CD14-positive monocyte (primary cell): ENCODE measurements at regions not wholly inside any gene's neighbourhood (a gene's known extent, or its start where the extent isn't known, plus 50 kb on each side); places are given as distances from the start of the nearest gene placed in this dataset.

ENCODE experiments used
- DNase-seq, 3 donors: peaks; one replicate each; pipeline ENCODE4 v3.0.0-alpha.2; 2011 to 2022
- H2AFZ ChIP-seq: 2 replicates; pipeline ENCODE4 v1.6.0; 2012; ENCODE audit warnings: mild to moderate bottlenecking, low read depth, low read length, inconsistent platforms; ENCODE audit not compliant: insufficient read depth, poor library complexity, severe bottlenecking
- H3K27ac ChIP-seq, 2 donors: 1 replicate in 1 of 2; 2 replicates in 1 of 2; pipeline ENCODE4 v1.5.1; 2012 to 2013; ENCODE audit warnings: low read length in 2 of 2, control low read depth in 1 of 2, inconsistent platforms in 1 of 2, low read depth in 1 of 2, mild to moderate bottlenecking in 1 of 2
- H3K27me3 ChIP-seq, 2 donors: one replicate each; pipeline versions ENCODE4 v1.6.0 to v1.6.1; 2011 to 2013; ENCODE audit warnings: low read length in 2 of 2; ENCODE audit not compliant: control insufficient read depth in 2 of 2, insufficient read depth in 2 of 2
- H3K36me3 ChIP-seq, 2 donors: replicated peaks in 1 of 2; 1 replicate in 1 of 2; 2 replicates in 1 of 2; pipeline versions ENCODE4 v1.5.1 to v1.6.1; 2012 to 2013; ENCODE audit warnings: low read length in 2 of 2, control low read depth in 1 of 2, inconsistent platforms in 1 of 2, mild to moderate bottlenecking in 1 of 2; ENCODE audit not compliant: insufficient read depth in 2 of 2, control insufficient read depth in 1 of 2
- H3K4me1 ChIP-seq, 2 donors: 1 replicate in 1 of 2; 2 replicates in 1 of 2; pipeline versions ENCODE4 v1.5.1 to v1.6.1; 2012 to 2013; ENCODE audit warnings: low read length in 2 of 2, control low read depth in 1 of 2, inconsistent platforms in 1 of 2, mild to moderate bottlenecking in 1 of 2, moderate library complexity in 1 of 2; ENCODE audit not compliant: insufficient read depth in 2 of 2, control insufficient read depth in 1 of 2
- H3K4me2 ChIP-seq: replicated peaks from 2 replicates; pipeline ENCODE3; 2012; ENCODE audit warnings: low read length, moderate library complexity, mild to moderate bottlenecking; ENCODE audit not compliant: poor library complexity, severe bottlenecking; ENCODE audit errors: extremely low read depth
- H3K4me3 ChIP-seq, 3 experiments: fragments of 200-600 bp in 1 of 3; sonication (generic) in 1 of 3; replicated peaks in 1 of 3; 1 replicate in 2 of 3; 2 replicates in 1 of 3; pipeline ENCODE4 v1.5.1; 2011 to 2013; ENCODE audit warnings: low read length in 3 of 3, mild to moderate bottlenecking in 3 of 3, control low read depth in 2 of 3, low read depth in 2 of 3, inconsistent platforms in 1 of 3, moderate library complexity in 1 of 3
- H3K79me2 ChIP-seq: 2 replicates; pipeline ENCODE4 v1.6.0; 2012; ENCODE audit warnings: mild to moderate bottlenecking, control low read depth, inconsistent platforms, low read length, moderate library complexity; ENCODE audit not compliant: insufficient read depth
- H3K9ac ChIP-seq: 2 replicates; pipeline ENCODE4 v1.6.0; 2017; ENCODE audit warnings: low read length, mild to moderate bottlenecking; ENCODE audit not compliant: insufficient read depth, poor library complexity, severe bottlenecking
- H3K9me3 ChIP-seq, 2 donors: replicated peaks in 1 of 2; 1 replicate in 1 of 2; 2 replicates in 1 of 2; pipeline versions ENCODE4 v1.5.1 to v1.6.1; 2012 to 2013; ENCODE audit warnings: low read length in 2 of 2, control low read depth in 1 of 2; ENCODE audit not compliant: control insufficient read depth in 1 of 2, insufficient read depth in 1 of 2
- H4K20me1 ChIP-seq: 2 replicates; pipeline ENCODE4 v1.6.0; 2012; ENCODE audit warnings: mild to moderate bottlenecking, low read length, control low read depth, moderate library complexity; ENCODE audit not compliant: insufficient read depth
- H3K27ac Mint-ChIP-seq, 7 donors: one replicate each; pipeline ENCODE4 v1.8.0; 2020; ENCODE audit warnings: mild to moderate bottlenecking in 7 of 7, mixed read lengths in 7 of 7, moderate library complexity in 6 of 7, inconsistent platforms in 2 of 7
- H3K27me3 Mint-ChIP-seq, 3 donors: one replicate each; pipeline ENCODE4 v1.8.0; 2021 to 2022; ENCODE audit warnings: low read depth in 3 of 3, mild to moderate bottlenecking in 3 of 3, mixed read lengths in 3 of 3, moderate library complexity in 3 of 3, inconsistent platforms in 1 of 3
- H3K36me3 Mint-ChIP-seq, 2 donors: one replicate each; pipeline ENCODE4 v1.8.0; 2020; ENCODE audit warnings: mixed read lengths in 2 of 2, inconsistent platforms in 1 of 2, mild to moderate bottlenecking in 1 of 2
- H3K4me1 Mint-ChIP-seq: one replicate; pipeline ENCODE4 v1.8.0; 2020; ENCODE audit warnings: mild to moderate bottlenecking, mixed read lengths
- H3K4me3 Mint-ChIP-seq, 2 donors: one replicate each; pipeline ENCODE4 v1.8.0; 2020; ENCODE audit warnings: mild to moderate bottlenecking in 2 of 2, mixed read lengths in 2 of 2, moderate library complexity in 1 of 2
- H3K9me3 Mint-ChIP-seq, 7 donors: one replicate each; pipeline ENCODE4 v1.8.0; 2020 to 2022; ENCODE audit warnings: mixed read lengths in 7 of 7, mild to moderate bottlenecking in 6 of 7, moderate library complexity in 6 of 7, inconsistent platforms in 2 of 7
- WGBS: methylation state at CpG from one replicate; pipeline ENCODE4 v1.1.5; 2013; ENCODE audit warnings: missing lambda C conversion rate; ENCODE audit not compliant: insufficient coverage; 5-methylcytosine and 5-hydroxymethylcytosine counted together
- intact Hi-C, 2 donors: fragments of 100-400 bp; cut with micrococcal nuclease; formaldehyde crosslinking; loops; one replicate each; pipeline versions ENCODE4 v1.15.0 to v1.15.1; 2023
- TF ChIP-seq, protein P1 (sequence below): fragments of 200-600 bp; IDR thresholded peaks from one replicate; pipeline ENCODE4 v1.8.0; 2022; ENCODE audit warnings: antibody characterized with exemption, mild to moderate bottlenecking

DNA sequence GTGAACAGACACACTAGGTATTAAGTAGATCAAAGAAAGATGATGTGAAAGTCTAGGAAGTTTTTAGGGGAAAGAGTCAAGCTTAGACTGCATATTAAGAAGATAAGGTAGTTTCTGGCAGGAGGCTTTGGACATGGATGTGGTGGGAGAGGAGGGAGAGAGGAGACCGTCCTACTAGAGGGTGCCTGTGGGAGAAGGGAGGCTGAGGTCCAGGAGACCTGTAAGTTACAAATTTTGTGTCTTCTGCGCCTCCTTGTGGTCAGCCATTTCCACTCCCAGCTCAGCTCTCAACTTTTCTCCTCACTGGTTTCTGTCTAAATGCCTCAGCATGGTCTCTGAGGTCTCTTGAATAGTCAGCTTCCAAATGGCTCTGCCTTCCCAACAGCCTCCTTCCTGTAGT, 193.5 kb downstream of the UNC5CL start:
- Histone ChIP-seq H3K27me3 (peaks cover 0 to 15% of the 10 kb centered on the region in 2 donors), H4K20me1 (no peaks in the 10 kb centered on the region), H3K4me2 (no peak overlapping the region), H3K4me3 (no peak overlapping the region), H2AFZ (no peak overlapping the region), H3K9me3 (no peaks in the 10 kb centered on the region), H3K79me2 (no peaks in the 10 kb centered on the region), H3K36me3 (no peaks in the 10 kb centered on the region), H3K27ac (no peak overlapping the region), H3K4me1 (no peaks in the 10 kb centered on the region), H3K9ac (no peak overlapping the region)
- no peak overlapping the region for H3K27ac Mint-ChIP-seq
- intact Hi-C loops, result no loop called here
- TF ChIP-seq, protein P1, sequence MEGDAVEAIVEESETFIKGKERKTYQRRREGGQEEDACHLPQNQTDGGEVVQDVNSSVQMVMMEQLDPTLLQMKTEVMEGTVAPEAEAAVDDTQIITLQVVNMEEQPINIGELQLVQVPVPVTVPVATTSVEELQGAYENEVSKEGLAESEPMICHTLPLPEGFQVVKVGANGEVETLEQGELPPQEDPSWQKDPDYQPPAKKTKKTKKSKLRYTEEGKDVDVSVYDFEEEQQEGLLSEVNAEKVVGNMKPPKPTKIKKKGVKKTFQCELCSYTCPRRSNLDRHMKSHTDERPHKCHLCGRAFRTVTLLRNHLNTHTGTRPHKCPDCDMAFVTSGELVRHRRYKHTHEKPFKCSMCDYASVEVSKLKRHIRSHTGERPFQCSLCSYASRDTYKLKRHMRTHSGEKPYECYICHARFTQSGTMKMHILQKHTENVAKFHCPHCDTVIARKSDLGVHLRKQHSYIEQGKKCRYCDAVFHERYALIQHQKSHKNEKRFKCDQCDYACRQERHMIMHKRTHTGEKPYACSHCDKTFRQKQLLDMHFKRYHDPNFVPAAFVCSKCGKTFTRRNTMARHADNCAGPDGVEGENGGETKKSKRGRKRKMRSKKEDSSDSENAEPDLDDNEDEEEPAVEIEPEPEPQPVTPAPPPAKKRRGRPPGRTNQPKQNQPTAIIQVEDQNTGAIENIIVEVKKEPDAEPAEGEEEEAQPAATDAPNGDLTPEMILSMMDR, result peak; percentile 31
- no peaks in the 10 kb centered on the region for H3K9me3 Mint-ChIP-seq
- WGBS, result no CpG with 5 or more reads among the region's 2 CpGs
- peaks cover 10 to 20% (median 11%) of the 10 kb centered on the region in 3 donors for H3K27me3 Mint-ChIP-seq
- no peak overlapping the region for H3K4me3 Mint-ChIP-seq
- no peak for DNase-seq
- H3K4me1 Mint-ChIP-seq, result no peaks in the 10 kb centered on the region
- no peaks in the 10 kb centered on the region for H3K36me3 Mint-ChIP-seq

DNA sequence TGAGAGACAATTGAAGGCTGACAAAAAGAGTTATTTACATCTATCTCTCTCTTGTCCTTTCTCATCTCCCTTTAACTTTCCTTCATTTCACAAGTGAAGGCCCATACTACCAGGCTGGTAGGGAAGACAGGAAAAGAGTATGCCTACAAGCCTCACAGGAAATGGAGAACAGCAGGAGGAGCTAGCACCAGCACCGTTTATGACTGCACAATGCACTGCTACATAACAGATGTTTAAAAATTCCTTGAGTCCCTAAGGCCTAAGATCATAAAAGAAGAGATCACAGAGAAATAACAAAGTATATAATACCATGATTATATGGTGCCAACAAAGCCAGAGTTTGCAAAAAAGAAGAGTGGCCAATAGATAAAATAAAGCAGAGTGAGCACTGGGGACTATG, 194.8 kb downstream of the UNC5CL start:
- intact Hi-C loops, result no loop called here
- H3K27me3 ChIP-seq, result peaks cover 0 to 15% of the 10 kb centered on the region in 2 donors
- no peak overlapping the region for H3K9ac ChIP-seq
- H3K36me3 Mint-ChIP-seq, result no peaks in the 10 kb centered on the region
- H3K4me3 Mint-ChIP-seq, result no peak overlapping the region
- no peak overlapping the region for H3K4me2 ChIP-seq
- no peaks in the 10 kb centered on the region for H3K36me3 ChIP-seq
- H3K4me1 ChIP-seq, result no peaks in the 10 kb centered on the region
- H3K27ac Mint-ChIP-seq, result no peak overlapping the region
- TF ChIP-seq, protein P1, result no peak
- H3K27ac ChIP-seq, result no peak overlapping the region
- H3K27me3 Mint-ChIP-seq, result peaks cover 6 to 20% (median 11%) of the 10 kb centered on the region in 3 donors
- H2AFZ ChIP-seq, result no peak overlapping the region
- H3K9me3 Mint-ChIP-seq, result no peaks in the 10 kb centered on the region
- H3K79me2 ChIP-seq, result no peaks in the 10 kb centered on the region
- no peak overlapping the region for H3K4me3 ChIP-seq
- no peak for DNase-seq
- H3K9me3 ChIP-seq, result no peaks in the 10 kb centered on the region
- no CpG with 5 or more reads among the region's 1 CpG for WGBS
- no peaks in the 10 kb centered on the region for H4K20me1 ChIP-seq
- no peaks in the 10 kb centered on the region for H3K4me1 Mint-ChIP-seq
